NCI-H2107 (cell line): ENCODE measurements at regions not wholly inside any gene's neighbourhood (a gene's known extent, or its start where the extent isn't known, plus 50 kb on each side); places are given as distances from the start of the nearest gene placed in this dataset.

Experiments
- DNase-seq: peaks from one replicate; lab custom pipeline; 2025; lab: John Stamatoyannopoulos, UW

- DNase-seq: no peak
Measured at GRCh38 chrX:45400027-45400779, 199.5 kb upstream of the DIPK2B start.

- no peak for DNase-seq
Measured at GRCh38 chrX:45385757-45386156, 185.1 kb upstream of the DIPK2B start.

GRCh38 chrX:45381841-45382240 is 181.2 kb upstream of the DIPK2B start:
- no peak for DNase-seq

GRCh38 chrX:45381366-45381765 is 180.7 kb upstream of the DIPK2B start:
- DNase-seq: no peak

GRCh38 chrX:45379236-45379635 is 178.6 kb upstream of the DIPK2B start:
- DNase-seq: no peak

- DNase-seq: no peak
Measured at GRCh38 chrX:45372151-45372550, 171.5 kb upstream of the DIPK2B start.

- DNase-seq: no peak
Measured at GRCh38 chrX:45368705-45369104, 168.0 kb upstream of the DIPK2B start.

GRCh38 chrX:45363596-45363995 is 162.9 kb upstream of the DIPK2B start:
- DNase-seq: no peak

- DNase-seq: no peak
Measured at GRCh38 chrX:45360571-45360970, 159.9 kb upstream of the DIPK2B start.

GRCh38 chrX:45358392-45358791 is 157.7 kb upstream of the DIPK2B start:
- DNase-seq: no peak

- DNase-seq: no peak
Measured at GRCh38 chrX:45353456-45353855, 152.8 kb upstream of the DIPK2B start.

- DNase-seq: no peak
Measured at GRCh38 chrX:45352611-45353010, 151.9 kb upstream of the DIPK2B start.

- no peak for DNase-seq
Measured at GRCh38 chrX:45351478-45351877, 150.8 kb upstream of the DIPK2B start.

GRCh38 chrX:45348296-45348695 is 147.6 kb upstream of the DIPK2B start:
- no peak for DNase-seq

GRCh38 chrX:45347877-45348276 is 147.2 kb upstream of the DIPK2B start:
- DNase-seq: no peak

- no peak for DNase-seq
Measured at GRCh38 chrX:45344594-45344993, 143.9 kb upstream of the DIPK2B start.

- DNase-seq: no peak
Measured at GRCh38 chrX:45329217-45329616, 128.5 kb upstream of the DIPK2B start.

GRCh38 chrX:45324941-45325340 is 124.3 kb upstream of the DIPK2B start:
- no peak for DNase-seq

- DNase-seq: no peak
Measured at GRCh38 chrX:45323387-45323786, 122.7 kb upstream of the DIPK2B start.

- no peak for DNase-seq
Measured at GRCh38 chrX:45322820-45323219, 122.1 kb upstream of the DIPK2B start.

- DNase-seq: no peak
Measured at GRCh38 chrX:45322382-45322781, 121.7 kb upstream of the DIPK2B start.

GRCh38 chrX:45320191-45320590 is 119.5 kb upstream of the DIPK2B start:
- no peak for DNase-seq

GRCh38 chrX:45309801-45310200 is 109.1 kb upstream of the DIPK2B start:
- DNase-seq: no peak

- DNase-seq: no peak
Measured at GRCh38 chrX:45309096-45309495, 108.4 kb upstream of the DIPK2B start.
